Stromal cell of bone marrow (primary cell): ENCODE measurements at regions not wholly inside any gene's neighbourhood (a gene's known extent, or its start where the extent isn't known, plus 50 kb on each side); places are given as distances from the start of the nearest gene placed in this dataset.
"Not testable (repeated sequence)": the region's sequence is repeated elsewhere in the genome, so short reads cannot be mapped to it uniquely, and the experiment has no call there.

Experiments
- DNase-seq: peaks from one replicate; pipeline ENCODE4 v3.0.0-alpha.2; 2012; ENCODE audit warnings: low read depth

- no peak for DNase-seq
These were observed 1216.4 kb upstream of the USP15 start for GRCh38 chr12:61043838-61044237.

- no peak for DNase-seq
These were observed 1215.4 kb upstream of the USP15 start for GRCh38 chr12:61044766-61045165.

GRCh38 chr12:61070640-61071414 lies 1189.4 kb upstream of the USP15 start:
- DNase-seq: no peak

GRCh38 chr12:61072717-61073116 lies 1187.5 kb upstream of the USP15 start:
- no peak for DNase-seq

- no peak for DNase-seq
These were observed 1165.1 kb upstream of the USP15 start for GRCh38 chr12:61095111-61095510.

GRCh38 chr12:61098031-61098580 lies 1162.1 kb upstream of the USP15 start:
- no peak for DNase-seq

- no peak for DNase-seq
These were observed 1153.1 kb upstream of the USP15 start for GRCh38 chr12:61107118-61107517.

GRCh38 chr12:61111218-61111617 lies 1149.0 kb upstream of the USP15 start:
- DNase-seq: no peak

GRCh38 chr12:61137677-61138414 lies 1122.4 kb upstream of the USP15 start:
- no peak for DNase-seq

- DNase-seq: no peak
These were observed 1121.8 kb upstream of the USP15 start for GRCh38 chr12:61138415-61138759.

- DNase-seq: no peak
These were observed 1098.2 kb upstream of the USP15 start for GRCh38 chr12:61161961-61162360.

GRCh38 chr12:61188801-61189595 lies 1071.2 kb upstream of the USP15 start:
- DNase-seq: no peak

GRCh38 chr12:61213646-61214045 lies 1046.6 kb upstream of the USP15 start:
- no peak for DNase-seq

- no peak for DNase-seq
These were observed 1039.9 kb upstream of the USP15 start for GRCh38 chr12:61220337-61220736.

- no peak for DNase-seq
These were observed 1028.2 kb upstream of the USP15 start for GRCh38 chr12:61232040-61232439.

- no peak for DNase-seq
These were observed 1009.9 kb upstream of the USP15 start for GRCh38 chr12:61250303-61250702.

- no peak for DNase-seq
These were observed 1009.1 kb upstream of the USP15 start for GRCh38 chr12:61251076-61251475.

- DNase-seq: no peak
These were observed 1006.0 kb upstream of the USP15 start for GRCh38 chr12:61254225-61254624.

GRCh38 chr12:61264294-61264693 lies 995.9 kb upstream of the USP15 start:
- not testable (repeated sequence) for DNase-seq

- no peak for DNase-seq
These were observed 992.7 kb upstream of the USP15 start for GRCh38 chr12:61267474-61267873.

GRCh38 chr12:61272441-61272840 lies 987.8 kb upstream of the USP15 start:
- no peak for DNase-seq

GRCh38 chr12:61282790-61283575 lies 977.2 kb upstream of the USP15 start:
- no peak for DNase-seq
